ENCODE measurements at regions not wholly inside any gene's neighbourhood (a gene's known extent, or its start where the extent isn't known, plus 50 kb on each side); places are given as distances from the start of the nearest gene placed in this dataset.

- H4K20me1 ChIP-seq (ENCODE audit: insufficient read depth), result no peaks in the 10 kb centered on the region
- no peak overlapping the region for H3K4me2 ChIP-seq
- ChIA-PET POLR2A (no interaction called here), CTCF (no interaction called here)
- H3K4me1 ChIP-seq (ENCODE audit: control insufficient read depth in 1 of 2, insufficient read depth in 2 of 2, low read depth in 1 of 2, low read length in 1 of 2), result peaks cover 0 to under 1% of the 10 kb centered on the region in 2 experiments; a peak in 1 of 4 replicates
- H3K79me2 ChIP-seq (ENCODE audit: insufficient read depth), result no peaks in the 10 kb centered on the region
- no peaks in the 10 kb centered on the region for H3K9me2 ChIP-seq
- TF ChIP-seq CHD2 (IDR thresholded peaks at IDR 0.05; ENCODE audit: low read length, partially characterized antibody) (no peak), RFX5 (IDR thresholded peaks at IDR 0.05; ENCODE audit: low read length) (no peak), FOXJ3 (CRISPR knock-in tag; IDR thresholded peaks at IDR 0.05) (no peak), FOXM1 (IDR thresholded peaks at IDR 0.05; ENCODE audit: low read depth) (no peak), JUND (IDR thresholded peaks at IDR 0.05) (no peak), TCF12 (IDR thresholded peaks at IDR 0.05) (no peak), RAD21 (IDR thresholded peaks at IDR 0.05; ENCODE audit: low read length) (no peak), MAX (IDR thresholded peaks at IDR 0.05; ENCODE audit: low read depth) (no peak), PBX3 (IDR thresholded peaks at IDR 0.05) (no peak), EZH2phosphoT487 (IDR thresholded peaks at IDR 0.05; ENCODE audit: borderline replicate concordance, low read depth) (no peak), CTCF (IDR thresholded peaks at IDR 0.05) (no peak), MEF2A (IDR thresholded peaks at IDR 0.05; ENCODE audit: borderline replicate concordance, low read depth) (no peak), USF2 (IDR thresholded peaks at IDR 0.05; ENCODE audit: borderline replicate concordance, low read depth, low read length) (no peak), EP300 (IDR thresholded peaks at IDR 0.05; ENCODE audit: borderline replicate concordance in 1 of 2, low read depth in 1 of 2, low read length in 1 of 2) (no peak), IRF3 (IDR thresholded peaks at IDR 0.05; ENCODE audit: low read depth, low read length) (no peak), GABPA (IDR thresholded peaks at IDR 0.05; ENCODE audit: low read depth) (no peak), NFIC (IDR thresholded peaks at IDR 0.05; ENCODE audit: borderline replicate concordance) (no peak)
- H3F3A ChIP-seq (replicated peaks; ENCODE audit: insufficient read depth), result no peaks in the 10 kb centered on the region
- H3K27ac ChIP-seq (ENCODE audit: low read depth in 2 of 2, low read length in 1 of 2), result no peak overlapping the region
- no peak overlapping the region for H2AFZ ChIP-seq (ENCODE audit: low read depth)
- no peaks in the 10 kb centered on the region; the same call in 1 of the 2 replicates for H3K27me3 ChIP-seq (ENCODE audit: insufficient read depth)
- 55% methylated on average over 18 of the region's 18 CpGs for WGBS (ENCODE audit: low lambda C conversion rate)
- H3K4me3 ChIP-seq (ENCODE audit: low read depth in 2 of 2, low read length in 1 of 2), result no peak overlapping the region
- no peaks in the 10 kb centered on the region for H3K9me3 ChIP-seq
- no peak for DNase-seq
- H3K9ac ChIP-seq, result no peak overlapping the region
- H3K36me3 ChIP-seq (replicated peaks in 1 of 2; ENCODE audit: control insufficient read depth in 1 of 2, insufficient read depth in 2 of 2, low read length in 1 of 2), result no peaks in the 10 kb centered on the region
Measured at GRCh38 chr2:236636714-236637470, 67.3 kb downstream of the ACKR3 start.
